Activated T-cell treated with anti-CD3 and anti-CD28 coated beads for 1 hour (primary cell): ENCODE measurements at regions not wholly inside any gene's neighbourhood (a gene's known extent, or its start where the extent isn't known, plus 50 kb on each side); places are given as distances from the start of the nearest gene placed in this dataset.
"Not testable (repeated sequence)": the region's sequence is repeated elsewhere in the genome, so short reads cannot be mapped to it uniquely, and the experiment has no call there.

Experiments used
- DNase-seq: peaks from one replicate; pipeline ENCODE4 v3.0.0-alpha.2; 2020; ENCODE audit warnings: low read depth

DNA sequence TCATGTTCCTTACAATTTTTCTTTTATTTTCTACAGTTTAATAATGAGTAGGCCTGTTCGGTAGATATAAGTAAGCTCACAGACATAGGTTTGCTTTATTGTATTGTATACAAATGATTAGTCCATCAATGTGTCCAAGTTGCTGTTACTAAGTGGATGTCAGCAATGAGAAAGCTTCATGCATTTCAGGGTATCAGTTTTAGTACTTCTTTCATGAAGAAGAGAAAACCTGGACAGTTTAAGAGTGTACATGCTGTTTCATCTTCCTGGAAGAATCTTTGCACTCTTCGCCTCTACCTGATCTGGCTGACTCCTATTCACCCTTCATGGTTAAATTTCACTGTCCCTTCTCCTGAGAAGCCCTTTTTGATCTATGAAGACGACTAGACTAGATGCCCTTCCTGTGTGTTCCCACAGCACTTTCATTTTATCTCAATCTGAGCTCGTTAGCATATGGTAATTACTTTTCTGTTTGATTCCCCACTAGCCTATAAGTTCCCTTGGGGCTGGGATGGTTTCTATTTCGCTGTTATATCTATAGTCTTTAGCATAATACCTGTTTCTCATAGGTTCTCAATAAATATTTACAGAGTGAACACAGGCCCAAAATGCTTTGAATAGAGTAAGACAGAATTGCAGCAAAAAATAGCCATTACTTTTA, 70.7 kb downstream of the CETN3 start:
- no peak for DNase-seq

DNA sequence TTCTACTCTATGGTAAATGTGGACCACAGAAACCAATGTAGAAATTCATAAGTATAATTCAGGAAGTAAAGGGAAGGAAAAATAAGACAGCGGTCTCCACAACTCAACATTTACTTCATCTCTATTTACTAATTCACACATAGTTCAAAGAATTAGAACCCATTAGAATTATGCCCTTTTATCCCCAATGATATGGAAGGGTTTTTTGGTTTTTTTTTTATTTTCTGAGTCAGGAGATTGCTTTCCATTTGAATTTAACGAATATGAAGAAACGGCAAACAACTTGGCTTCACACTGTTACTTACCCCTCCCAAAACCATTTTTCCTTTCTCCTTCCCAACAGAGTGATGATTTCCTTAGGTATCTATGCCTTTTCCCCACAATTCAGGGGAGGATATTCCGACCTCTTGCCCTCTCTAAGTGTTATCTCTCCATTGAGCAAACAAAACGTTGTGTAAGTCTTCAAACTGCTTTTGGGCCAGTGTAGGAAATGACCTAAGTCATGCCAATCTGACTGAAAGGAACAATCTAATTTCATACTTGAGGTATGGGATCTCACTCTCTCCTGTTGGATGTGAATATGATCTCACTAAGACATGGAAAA, 72.0 kb downstream of the CETN3 start:
- DNase-seq: no peak

DNA sequence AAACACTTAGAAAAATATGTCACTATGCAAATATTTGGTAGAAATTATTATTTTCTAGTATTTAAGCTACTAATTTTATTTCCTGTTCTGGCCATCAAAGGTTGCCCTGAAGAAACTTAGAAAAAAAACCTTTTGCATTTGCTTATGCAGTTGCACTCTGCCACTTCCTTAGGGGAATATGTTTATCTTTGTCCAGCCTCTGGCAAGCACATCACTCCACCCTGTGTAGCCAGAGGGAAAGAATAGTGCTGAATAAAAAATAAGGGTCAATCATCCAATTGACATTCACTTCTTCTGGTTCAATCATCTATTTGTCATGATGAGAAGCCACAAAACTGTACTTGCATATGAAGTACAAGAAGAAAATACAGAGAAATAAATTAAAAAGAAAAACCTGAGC, 72.8 kb downstream of the CETN3 start:
- no peak for DNase-seq

DNA sequence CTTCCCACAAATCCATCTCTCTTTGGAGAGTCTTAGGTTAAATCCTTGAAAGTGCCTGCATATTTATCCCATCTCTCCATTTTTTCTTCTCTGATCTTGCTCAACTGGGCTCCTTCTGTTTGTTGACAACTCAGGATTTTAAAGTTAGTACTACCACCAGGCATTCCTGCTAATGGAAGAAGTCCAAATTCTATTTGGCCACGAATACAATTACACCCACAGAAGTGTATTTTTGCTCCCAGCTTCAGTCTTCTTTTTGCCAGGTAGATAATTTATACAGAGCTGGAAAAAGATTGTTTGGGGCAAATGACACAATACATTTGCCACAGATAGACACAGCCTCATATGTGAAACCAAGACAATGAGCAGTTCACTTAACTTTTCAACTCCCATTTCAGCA, 74.8 kb downstream of the CETN3 start:
- DNase-seq: no peak

DNA sequence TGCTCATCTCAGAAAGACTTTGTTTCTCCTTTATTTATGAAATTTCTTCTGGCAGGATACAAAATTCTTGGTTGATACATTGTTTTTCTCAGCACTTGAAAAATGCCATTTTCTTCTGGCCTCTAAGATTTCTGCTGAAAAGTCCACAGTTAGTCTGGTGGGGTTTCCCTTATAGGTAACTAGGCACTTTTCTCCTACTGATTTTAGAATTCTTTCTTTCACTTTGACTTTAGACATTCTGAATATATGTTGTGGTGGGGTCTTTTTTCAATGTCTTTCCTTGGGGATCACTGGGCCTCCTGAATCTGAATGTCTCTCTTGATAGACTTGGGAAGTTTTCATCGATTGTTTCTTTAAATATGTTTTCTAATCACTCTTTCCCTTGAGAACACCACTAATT, 79.6 kb downstream of the CETN3 start:
- DNase-seq: no peak

DNA sequence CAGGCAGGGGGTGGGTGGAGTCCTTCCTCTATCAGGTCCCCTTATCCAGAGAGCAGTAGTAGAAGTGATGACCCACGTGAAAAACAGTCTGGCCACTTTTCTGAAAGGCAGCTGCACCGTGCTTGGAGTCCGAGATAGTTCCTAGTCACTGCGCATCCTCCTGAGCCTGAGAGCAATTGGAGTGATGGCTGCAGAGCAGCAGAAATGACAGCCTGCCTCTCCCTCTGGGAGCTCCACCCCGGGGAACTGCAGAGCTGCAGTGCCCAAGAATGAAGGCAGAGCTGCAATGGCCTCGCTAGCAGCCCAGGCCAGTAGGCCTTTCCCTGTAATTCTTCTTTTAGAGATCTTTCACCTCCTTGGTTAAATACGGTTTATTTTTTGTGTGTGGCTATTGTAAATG, 82.6 kb downstream of the CETN3 start:
- DNase-seq: no peak

DNA sequence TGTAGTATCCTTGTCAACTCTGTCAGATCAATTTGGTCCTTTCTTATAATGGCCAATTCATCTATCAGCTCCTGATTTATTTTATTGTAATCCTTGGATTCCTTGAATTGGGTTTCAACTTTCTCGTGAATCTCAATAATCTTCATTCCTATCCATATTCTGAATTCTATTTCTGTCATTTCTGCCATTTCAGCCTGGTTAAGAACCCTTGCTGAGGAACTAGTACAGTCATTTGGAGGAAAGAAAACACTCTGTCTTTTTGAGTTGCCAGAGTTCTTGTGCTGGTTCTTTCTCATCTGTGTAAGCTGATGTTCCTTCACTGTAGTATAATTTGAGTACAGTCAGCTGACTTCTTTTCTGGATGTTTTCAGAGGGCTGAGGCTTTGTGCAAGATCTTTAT, 84.5 kb downstream of the CETN3 start:
- DNase-seq: no peak

DNA sequence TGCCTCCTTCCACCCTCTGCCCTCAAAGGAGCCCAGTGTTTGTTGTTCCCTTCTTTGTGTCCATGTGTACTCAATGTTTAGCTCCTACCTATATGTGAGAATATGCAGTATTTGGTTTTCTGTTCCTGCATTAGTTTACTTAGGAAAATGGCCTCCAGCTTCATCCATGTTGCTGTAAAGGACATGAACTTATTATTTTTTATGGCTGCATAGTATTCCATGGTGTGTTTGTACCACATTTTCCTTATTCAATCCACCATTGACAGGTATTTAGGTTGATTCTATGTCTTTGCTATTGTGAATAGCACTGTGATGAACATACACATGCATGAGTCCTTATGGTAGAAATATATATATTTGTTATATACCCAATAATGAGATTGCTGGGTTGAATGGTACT, 89.2 kb downstream of the CETN3 start:
- not testable (repeated sequence) for DNase-seq

DNA sequence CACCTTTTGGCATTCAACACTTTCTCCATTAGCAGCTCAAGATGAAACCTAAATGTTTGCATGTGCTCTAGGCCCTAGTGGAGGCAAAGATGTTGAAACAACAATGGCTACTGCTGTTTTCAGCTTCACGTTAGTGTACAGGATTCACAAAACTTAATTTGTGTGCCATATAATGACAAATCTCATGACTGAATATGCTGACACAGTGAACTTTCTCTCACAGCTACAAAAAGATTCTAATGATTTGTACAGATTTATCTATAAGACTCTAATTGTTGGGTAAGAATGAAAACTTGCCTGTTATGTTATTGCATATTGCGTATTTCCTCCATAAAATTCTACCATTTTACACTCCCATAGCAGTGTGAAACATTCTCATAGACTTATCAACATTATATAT, 97.5 kb downstream of the CETN3 start:
- no peak for DNase-seq

DNA sequence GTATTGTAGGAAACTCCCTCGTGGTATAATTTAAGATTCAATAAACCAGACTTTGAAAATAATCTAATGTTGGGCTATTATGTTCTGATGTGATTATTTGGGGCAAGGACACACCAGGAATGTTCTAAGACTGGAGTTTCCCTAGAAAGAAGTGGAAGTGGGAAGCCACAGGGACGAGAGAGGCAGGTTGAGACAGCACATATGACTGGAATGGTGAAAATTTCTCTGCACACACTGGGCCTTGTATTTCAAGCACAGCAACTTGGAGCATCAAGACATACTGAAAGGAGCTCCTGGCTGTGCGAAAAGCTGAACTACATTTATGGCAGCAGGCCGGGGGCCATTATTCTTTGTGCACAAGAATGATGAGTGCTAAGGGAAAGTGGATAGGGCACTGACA, 98.2 kb downstream of the CETN3 start:
- DNase-seq: no peak

DNA sequence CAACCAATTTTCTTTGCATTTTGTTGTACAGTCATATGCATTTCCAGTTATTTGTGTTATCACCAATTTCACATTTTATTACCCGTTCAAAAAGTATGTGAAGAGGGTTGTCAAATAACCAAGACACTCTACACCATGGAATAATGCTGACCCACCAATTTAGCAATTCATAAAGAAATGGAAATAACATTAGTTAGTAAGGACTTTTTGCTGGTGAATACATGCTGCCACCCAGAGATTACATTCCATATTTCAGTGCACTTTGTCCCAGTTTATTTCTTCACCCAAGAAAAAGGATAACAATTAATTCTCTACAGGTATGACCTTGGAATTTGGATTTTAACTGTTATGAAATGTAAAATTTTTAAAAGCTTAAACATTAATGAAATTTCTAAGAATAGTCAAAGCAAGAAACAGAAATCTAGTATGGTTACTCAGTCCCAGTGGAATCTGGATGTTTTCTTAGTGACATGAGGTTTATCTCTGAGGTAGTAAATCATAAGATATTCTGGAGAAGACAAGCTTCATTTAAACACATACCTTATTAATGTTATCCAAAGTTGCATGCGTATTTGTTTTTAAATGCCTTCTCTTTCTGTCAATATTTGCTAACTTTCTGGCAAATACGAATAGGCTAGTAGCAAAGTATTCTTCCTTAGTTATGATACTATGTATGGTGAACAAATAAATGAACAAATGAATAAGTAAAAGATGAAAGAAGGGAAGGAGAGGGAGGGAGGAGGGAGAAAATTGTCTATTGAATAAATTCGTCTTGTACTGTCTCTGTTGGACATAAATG, 100.6 kb downstream of the CETN3 start:
- DNase-seq: no peak

DNA sequence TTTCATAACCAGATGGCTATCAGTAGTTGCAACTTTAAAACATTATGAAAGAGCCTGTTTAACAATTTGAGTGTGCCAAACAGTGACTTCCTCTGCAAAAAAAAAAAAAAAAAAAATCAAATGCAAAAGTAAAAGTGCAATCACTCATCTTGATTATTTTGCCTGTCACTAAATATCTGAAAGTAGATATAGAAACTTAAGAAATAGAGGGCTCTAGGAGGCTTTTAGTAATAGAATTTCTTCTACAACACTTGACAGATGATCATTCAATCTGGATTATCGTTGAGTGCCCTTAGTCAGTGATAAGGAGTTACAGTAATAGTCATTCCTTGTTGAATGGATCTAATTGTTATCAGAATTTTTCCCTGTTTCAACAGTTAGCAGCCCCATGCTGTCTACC, 101.8 kb downstream of the CETN3 start:
- DNase-seq: no peak

DNA sequence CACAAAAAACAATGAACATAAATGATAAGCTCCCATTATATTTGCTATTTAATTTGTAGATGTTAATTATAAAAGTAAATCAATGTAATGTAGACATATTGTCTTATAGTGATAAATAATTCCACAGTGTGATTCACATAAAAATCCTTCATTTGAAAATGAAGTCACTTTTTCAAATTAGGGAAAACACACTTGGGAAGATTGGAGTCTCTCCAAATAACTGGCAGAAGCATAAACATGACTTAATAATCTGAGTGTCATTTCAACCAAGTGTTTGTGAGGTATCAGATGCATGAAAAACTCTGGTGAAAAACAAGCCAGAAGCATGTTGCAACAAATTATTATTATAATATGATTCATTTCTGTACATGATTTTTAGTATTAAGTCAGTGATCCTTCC, 102.2 kb downstream of the CETN3 start:
- no peak for DNase-seq

DNA sequence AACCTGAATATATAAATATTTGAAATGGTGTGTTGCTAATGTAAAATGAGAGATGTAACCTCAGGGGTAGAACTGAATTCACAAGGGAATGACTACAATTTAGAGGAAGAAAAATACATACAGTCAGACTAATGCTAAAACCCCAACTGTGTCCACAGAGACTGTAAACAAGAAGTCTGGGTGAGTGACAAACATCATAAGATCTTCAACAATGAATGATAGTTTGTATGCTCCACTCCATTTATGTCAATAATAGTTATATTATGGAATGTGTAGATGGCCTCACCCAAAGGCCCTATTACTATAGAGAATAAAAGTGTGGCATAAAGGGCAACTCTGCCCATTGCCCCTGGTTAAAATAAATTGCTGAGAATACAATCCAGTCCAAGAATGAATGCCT, 102.9 kb downstream of the CETN3 start:
- DNase-seq: no peak

DNA sequence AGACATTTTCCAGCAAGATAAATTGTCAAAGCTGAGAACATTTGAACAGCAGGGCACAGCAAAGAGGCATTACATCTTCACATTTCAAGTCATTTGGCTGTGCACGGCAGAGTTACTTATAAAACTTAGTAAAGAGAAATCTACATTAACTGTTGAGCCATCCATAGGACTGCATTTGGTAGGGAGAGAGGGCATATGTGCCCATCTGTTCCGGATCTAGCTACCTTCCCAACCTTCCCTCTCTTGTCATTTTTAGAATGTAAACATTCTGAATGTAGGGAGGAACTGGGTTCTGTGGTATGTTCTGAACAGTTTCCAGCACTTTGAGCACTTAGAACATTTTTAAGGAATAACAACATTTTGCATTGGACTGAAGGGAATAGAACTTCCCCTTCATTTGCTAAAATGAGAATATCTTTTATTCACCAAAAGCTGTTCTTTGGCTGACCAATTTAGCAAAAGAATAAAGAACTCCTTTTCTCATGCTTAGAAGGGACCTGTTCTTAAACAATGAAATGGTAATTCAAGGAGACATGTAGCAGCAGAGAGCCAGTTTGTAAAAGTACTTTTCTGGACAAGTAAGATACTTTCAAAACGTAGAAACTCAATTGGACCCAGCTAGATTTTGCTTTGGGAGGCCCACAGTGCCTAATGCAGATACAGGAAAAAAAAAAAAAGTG, 104.4 kb downstream of the CETN3 start:
- no peak for DNase-seq

DNA sequence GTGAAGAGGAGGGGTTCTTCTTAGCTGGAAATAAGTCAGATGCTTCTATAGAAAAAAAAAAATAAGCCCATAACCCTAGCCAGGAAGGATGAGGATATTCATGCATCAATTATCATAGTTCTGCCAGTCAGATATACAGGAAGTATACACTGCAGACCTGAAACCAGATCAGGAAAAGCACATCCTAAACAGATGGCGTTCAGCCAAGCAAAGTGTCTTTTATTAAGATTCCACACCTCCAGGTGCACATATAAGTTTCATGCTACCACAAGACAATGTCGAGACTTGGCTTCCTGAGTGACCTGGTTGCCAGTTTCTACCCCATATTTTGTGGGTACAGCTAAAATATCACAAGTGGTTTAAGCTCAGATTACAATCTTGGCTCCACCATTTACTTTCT, 108.3 kb downstream of the CETN3 start:
- DNase-seq: no peak

DNA sequence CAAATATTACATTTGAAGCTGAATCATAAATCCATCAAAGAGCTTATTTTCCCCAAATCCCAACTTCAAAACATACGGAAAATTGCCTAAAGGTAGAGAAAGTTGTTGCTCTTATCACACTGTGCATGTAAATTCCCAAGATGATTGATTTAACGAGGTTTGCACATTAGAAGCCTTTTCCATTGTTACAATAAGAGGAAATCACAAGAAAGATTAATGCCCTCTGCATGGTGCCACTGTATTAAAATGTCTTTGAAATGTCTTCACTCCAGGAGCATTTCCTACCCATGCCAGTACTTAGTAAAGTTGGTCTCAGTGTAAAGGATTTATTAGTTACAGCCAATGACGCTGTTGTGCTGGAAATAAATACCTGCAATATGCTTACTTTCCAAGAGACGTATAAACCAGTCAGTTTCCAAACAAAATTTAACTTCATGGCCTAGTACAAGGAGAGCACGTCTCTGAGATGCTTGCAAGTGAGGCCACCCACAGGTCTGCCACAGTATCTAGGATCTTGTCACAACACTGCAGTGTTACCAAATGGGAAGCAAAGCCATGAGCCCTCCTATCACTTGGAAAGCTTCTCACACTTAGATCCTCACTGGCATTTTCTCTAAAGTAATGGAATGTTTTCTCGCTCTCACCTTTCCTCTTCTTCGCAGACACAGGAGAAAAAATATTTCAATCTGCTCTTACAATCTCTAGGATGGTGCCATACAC, 112.4 kb downstream of the CETN3 start:
- DNase-seq: no peak

DNA sequence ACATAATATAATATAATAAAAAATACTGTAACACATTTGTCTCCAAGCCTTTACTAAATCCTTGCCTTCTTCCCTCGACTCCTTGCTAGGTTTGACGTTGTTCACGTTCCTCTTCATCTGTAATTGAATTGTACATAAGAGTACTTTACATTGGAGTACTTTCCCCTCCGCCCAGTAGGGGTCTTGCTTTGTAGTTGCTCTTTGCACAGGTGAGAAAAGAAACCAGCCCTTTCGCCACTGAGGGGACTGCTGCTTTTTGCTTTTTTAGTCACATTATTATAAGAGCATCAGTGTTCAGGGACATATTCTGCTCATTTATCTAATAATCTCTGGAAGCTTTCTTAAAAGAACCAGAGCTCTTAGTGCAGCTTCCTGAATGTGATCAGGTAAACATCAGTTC, 115.0 kb downstream of the CETN3 start:
- DNase-seq: no peak

DNA sequence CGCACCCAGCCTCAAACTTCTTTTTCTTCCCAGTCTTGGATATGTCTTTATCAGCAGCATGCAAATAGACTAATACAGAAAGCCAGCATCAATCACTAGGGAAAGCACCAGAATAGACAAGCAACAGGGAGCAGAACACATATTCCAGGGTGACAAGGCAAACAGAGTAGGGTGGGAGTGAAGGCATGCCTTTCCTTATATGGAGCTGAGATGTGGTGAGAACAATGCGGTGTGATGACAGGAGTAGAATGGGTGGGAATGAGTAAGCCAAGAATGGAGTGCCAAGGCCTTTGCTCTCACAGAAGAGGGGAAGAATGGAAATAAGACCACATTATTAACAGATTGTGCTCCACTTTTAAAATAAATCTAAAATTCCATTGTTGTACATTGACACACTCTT, 115.6 kb downstream of the CETN3 start:
- DNase-seq: no peak

DNA sequence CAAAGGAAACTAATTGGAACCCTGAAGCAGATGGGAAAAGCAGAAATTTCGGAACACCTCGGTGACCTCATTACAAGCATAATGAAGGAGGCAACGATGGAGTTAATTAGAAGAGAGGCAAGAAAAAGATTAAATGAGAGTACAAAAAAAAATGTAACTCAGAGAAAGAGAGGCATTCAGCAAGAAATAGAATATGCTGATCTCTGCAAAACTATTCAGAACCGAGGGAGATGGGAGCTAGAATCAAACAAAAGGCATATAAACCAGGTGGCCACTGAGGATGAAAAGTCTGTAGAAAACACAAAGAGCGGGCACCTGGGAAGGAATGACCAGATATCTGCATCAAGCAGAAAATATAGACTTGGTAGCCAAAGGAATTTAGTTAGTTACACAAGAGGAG, 118.9 kb downstream of the CETN3 start:
- no peak for DNase-seq

DNA sequence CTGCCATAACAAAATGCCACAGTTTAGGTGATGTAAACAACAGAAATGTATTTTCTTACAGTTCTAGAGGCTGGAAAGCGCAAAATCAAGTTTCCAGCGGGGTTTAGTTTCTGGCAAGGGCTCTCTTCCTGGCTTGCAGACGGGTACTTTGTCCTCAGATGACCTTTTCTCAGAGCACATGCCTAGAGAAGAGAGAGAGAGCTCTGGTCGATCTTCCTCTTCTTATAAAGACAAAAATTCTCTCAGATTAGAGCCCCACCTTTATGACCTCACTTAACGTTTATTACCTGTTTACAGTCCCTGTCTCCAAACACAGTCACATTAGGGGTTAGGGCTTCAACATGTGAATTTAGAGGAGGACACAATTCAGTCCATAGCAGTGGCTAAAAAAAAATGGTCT, 119.7 kb downstream of the CETN3 start:
- DNase-seq: no peak

DNA sequence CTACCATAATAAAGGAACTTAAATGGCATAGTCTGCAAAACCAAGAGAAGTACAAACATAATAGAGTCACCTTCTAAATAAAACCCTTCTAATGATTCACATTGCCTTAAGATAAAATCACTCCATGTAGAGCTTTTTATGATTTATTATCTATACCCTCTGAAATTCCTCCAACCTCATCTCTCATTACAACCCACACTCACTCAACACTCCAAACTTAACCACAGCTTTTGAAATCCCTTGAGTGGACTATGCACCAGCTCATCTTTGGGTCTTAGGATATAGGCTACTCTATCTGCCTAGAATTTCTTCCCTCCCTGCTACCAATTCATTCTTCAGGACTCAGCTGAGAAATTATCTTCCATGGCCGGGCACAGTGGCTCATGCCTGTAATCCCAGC, 122.5 kb downstream of the CETN3 start:
- DNase-seq: no peak
